ENCODE measurements at regions not wholly inside any gene's neighbourhood (a gene's known extent, or its start where the extent isn't known, plus 50 kb on each side); places are given as distances from the start of the nearest gene placed in this dataset.

- TF ChIP-seq, protein P1, sequence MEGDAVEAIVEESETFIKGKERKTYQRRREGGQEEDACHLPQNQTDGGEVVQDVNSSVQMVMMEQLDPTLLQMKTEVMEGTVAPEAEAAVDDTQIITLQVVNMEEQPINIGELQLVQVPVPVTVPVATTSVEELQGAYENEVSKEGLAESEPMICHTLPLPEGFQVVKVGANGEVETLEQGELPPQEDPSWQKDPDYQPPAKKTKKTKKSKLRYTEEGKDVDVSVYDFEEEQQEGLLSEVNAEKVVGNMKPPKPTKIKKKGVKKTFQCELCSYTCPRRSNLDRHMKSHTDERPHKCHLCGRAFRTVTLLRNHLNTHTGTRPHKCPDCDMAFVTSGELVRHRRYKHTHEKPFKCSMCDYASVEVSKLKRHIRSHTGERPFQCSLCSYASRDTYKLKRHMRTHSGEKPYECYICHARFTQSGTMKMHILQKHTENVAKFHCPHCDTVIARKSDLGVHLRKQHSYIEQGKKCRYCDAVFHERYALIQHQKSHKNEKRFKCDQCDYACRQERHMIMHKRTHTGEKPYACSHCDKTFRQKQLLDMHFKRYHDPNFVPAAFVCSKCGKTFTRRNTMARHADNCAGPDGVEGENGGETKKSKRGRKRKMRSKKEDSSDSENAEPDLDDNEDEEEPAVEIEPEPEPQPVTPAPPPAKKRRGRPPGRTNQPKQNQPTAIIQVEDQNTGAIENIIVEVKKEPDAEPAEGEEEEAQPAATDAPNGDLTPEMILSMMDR (conservative IDR thresholded peaks at IDR 0.05; ENCODE audit: low read length) = no peak
- no peak for TF ChIP-seq EZH2phosphoT487 (IDR thresholded peaks at IDR 0.05; ENCODE audit: borderline replicate concordance, low read depth, low read length)
These were observed 678.9 kb upstream of the CELF4 start for GRCh38 chr18:38244480-38244879.
